GM18951 (cell line): ENCODE measurements at regions not wholly inside any gene's neighbourhood (a gene's known extent, or its start where the extent isn't known, plus 50 kb on each side); places are given as distances from the start of the nearest gene placed in this dataset.
"Not testable (repeated sequence)": the region's sequence is repeated elsewhere in the genome, so short reads cannot be mapped to it uniquely, and the experiment has no call there.

Experiments
- POLR2A ChIP-seq: IDR thresholded peaks from 4 replicates; pipeline ENCODE4 v1.6.1; 2011; ENCODE audit warnings: mild to moderate bottlenecking; ENCODE audit not compliant: insufficient read length, insufficient read depth; ENCODE audit errors: extremely low read depth
- in situ Hi-C: fragments of 300-500 bp; cut with MboI; formaldehyde crosslinking; loops from one replicate; pipeline ENCODE4 v1.12.0; 2022; ENCODE audit warnings: low sequenced_read_pairs, mixed read lengths, inconsistent platforms; ENCODE audit not compliant: unreplicated experiment

- no peak for TF ChIP-seq POLR2A
- in situ Hi-C loops: no loop called here
These were observed 200.1 kb downstream of the SDHAF3 start for GRCh38 chr7:97317575-97317974.

- in situ Hi-C loops: not testable (repeated sequence)
These were observed 212.4 kb downstream of the SDHAF3 start for GRCh38 chr7:97329871-97330270.

- TF ChIP-seq POLR2A: no peak
- in situ Hi-C loops: no loop called here
These were observed 220.4 kb downstream of the SDHAF3 start for GRCh38 chr7:97337849-97338248.

- no peak for TF ChIP-seq POLR2A
These were observed 225.0 kb downstream of the SDHAF3 start for GRCh38 chr7:97342512-97342911.

DNA sequence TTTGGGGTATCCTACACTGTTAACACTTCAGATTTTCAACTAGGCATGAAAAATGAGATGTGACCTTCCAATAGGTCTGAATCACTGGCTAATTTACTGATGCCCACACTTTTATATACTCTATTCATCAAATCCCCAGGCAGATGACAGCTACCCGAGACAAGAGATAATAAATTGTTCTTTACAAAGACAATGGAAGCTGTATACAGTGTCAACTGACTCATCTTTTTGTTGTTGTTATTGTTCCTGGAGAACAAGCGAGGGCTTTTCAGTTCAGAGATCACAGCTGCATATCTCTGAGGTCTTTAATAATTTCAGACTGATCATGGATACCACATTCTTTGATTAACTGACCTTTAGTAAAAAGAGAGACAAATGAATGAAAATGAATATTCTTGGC, 228.9 kb downstream of the SDHAF3 start:
- in situ Hi-C loops: no loop called here
- TF ChIP-seq POLR2A: no peak

More at GRCh38 chr7:97342512-97342911, 225.0 kb downstream of the SDHAF3 start:
- in situ Hi-C loops: no loop called here

- in situ Hi-C loops: no loop called here
- no peak for TF ChIP-seq POLR2A
These were observed 234.0 kb downstream of the SDHAF3 start for GRCh38 chr7:97351488-97351887.

DNA sequence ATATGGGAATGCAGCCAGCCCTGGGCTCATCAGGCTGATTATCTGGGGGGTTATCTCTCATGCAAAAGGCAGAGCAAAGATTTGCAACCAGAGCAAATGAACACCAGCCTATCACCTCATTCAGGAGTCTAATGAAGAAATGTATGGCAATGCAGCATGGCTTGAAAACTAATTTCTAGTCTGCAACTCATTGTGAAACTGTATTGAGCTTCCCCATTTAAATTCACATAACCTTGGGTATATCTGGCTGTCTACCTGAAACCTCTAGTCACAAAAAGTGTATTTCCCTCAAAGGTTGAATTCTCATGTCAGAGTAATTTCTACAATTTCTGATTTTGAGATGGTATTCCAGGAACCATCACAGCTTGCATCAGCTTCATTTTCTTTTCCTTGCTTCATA, 240.0 kb downstream of the SDHAF3 start:
- in situ Hi-C loops: no loop called here

GRCh38 chr7:97372882-97373281, 255.4 kb downstream of the SDHAF3 start:
- TF ChIP-seq POLR2A: no peak
- in situ Hi-C loops: no loop called here

More for the DNA sequence above, 240.0 kb downstream of the SDHAF3 start:
- TF ChIP-seq POLR2A: no peak

DNA sequence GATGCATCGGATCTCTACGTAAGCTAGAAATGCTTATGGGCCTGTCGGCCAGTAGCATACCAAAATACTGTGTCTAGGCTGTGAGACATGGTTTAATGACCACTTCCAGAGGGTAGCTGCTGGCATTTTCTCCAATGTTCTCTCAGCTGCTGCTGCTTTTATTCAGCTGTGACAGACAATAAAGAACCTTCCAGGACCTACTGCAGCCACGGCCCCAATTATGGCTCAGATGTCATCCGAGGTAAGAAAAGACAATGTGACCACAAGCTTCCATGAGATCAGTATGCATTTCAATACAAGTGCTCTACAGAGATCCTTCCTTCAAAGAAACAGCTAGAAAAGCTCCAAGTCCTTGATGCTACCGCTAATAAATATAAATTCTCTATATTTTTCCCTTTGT, 256.2 kb downstream of the SDHAF3 start:
- in situ Hi-C loops: no loop called here
- no peak for TF ChIP-seq POLR2A

GRCh38 chr7:97377713-97378112, 260.2 kb downstream of the SDHAF3 start:
- TF ChIP-seq POLR2A: no peak
- in situ Hi-C loops: no loop called here

DNA sequence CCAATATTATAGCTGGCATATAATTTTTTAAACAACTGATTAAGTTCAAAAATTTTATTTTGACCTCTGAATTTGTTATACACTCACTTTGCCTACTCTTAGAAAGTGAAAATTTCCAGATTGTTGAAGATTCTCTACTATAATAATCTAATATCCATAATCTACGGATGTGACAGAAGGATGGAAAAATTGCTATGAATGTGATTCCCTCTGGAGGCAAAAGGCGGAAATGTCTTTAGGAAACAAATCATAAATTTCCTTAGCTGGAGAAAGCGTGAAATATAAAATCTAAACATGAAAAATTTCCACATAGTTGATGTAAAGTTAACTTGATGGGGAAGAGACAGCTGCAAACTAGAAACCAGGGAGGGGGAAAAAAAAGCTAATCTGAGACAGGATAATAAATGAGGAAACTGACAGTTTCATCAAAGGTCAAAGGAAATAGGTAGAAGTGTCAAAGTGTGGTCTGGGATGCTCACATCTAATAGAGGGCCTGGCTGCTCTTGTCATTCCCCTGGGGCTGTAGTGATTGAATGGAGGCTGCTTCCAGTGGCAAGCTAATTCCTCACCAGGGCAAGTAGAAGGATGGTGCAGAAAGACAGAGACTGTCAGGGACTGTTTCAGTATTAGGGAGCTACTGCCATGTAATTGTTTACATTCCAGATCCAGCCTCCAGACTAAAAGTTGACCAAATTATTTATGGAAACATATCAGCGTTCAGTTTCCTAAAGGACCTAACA, 264.5 kb downstream of the SDHAF3 start:
- no peak for TF ChIP-seq POLR2A
- in situ Hi-C loops: no loop called here

- in situ Hi-C loops: no loop called here
- no peak for TF ChIP-seq POLR2A
These were observed 272.6 kb downstream of the SDHAF3 start for GRCh38 chr7:97390052-97390451.

- no peak for TF ChIP-seq POLR2A
- in situ Hi-C loops: no loop called here
These were observed 273.6 kb downstream of the SDHAF3 start for GRCh38 chr7:97390915-97391593.

- no peak for TF ChIP-seq POLR2A
- in situ Hi-C loops: no loop called here
These were observed 283.9 kb downstream of the SDHAF3 start for GRCh38 chr7:97401398-97401797.
